HCT116 (cell line): ENCODE measurements at regions not wholly inside any gene's neighbourhood (a gene's known extent, or its start where the extent isn't known, plus 50 kb on each side); places are given as distances from the start of the nearest gene placed in this dataset.

Source experiments
- ATAC-seq: fragments of 200-7000 bp; cut with Tn5 transposase; 2 replicates; pipeline ENCODE4 v1.9.1; 2020; ENCODE audit warnings: mild to moderate bottlenecking, moderate library complexity
- BruUV-seq: library from RNA; stranded (reverse); fragments of 400-500 nt; replicated peaks from 2 replicates; lab custom pipeline; 2021; lab: Mats Ljungman, UMichigan
- CTCF ChIA-PET: fragments of 300-600 bp; sonication (Branson Sonifier 250); formaldehyde crosslinking; loops from one replicate; lab custom pipeline; 2021; ENCODE audit warnings: antibody characterized with exemption; lab: Charles Lee
- POLR2A ChIA-PET: fragments of 300-600, 350-600 bp; sonication (Branson Sonifier 250); formaldehyde crosslinking; loops from one replicate; lab custom pipeline; 2021; ENCODE audit warnings: antibody characterized with exemption; lab: Charles Lee
- RAD21 ChIA-PET, 2 experiments: fragments of 300-600 bp; sonication (Branson Sonifier 250); formaldehyde crosslinking; loops; one replicate each; lab custom pipeline; 2023; ENCODE audit warnings: low total read pairs in 2 of 2; ENCODE audit not compliant: uncharacterized antibody in 2 of 2, unreplicated experiment in 2 of 2, low non-redundant PET in 1 of 2; lab: Charles Lee
- DNase-seq: peaks from one replicate; pipeline ENCODE4 v3.0.0-alpha.2; 2010; ENCODE audit warnings: low read depth, low spot score
- H2AFZ ChIP-seq: fragments of 200-600 bp; shearing (Covaris generic), sonication (generic); 2 replicates; pipeline ENCODE4 v1.6.1; 2017; ENCODE audit warnings: low read depth, mixed run types, mixed read lengths, antibody characterized with exemption, low read length; ENCODE audit not compliant: poor library complexity, severe bottlenecking
- H3K27ac ChIP-seq: 2 replicates; pipeline ENCODE4 v1.5.1; 2012; ENCODE audit warnings: low read depth, low read length
- H3K27me3 ChIP-seq: fragments of 200-600 bp; sonication (generic); 2 replicates; pipeline ENCODE4 v1.6.1; 2016; ENCODE audit warnings: mixed run types, low read length, mixed read lengths; ENCODE audit not compliant: insufficient read depth
- H3K36me3 ChIP-seq, 2 experiments: fragments of 200-500 bp in 1 of 2; fragments of 200-600 bp in 1 of 2; sonication (Bioruptor generic) in 1 of 2; sonication (generic) in 1 of 2; 2 replicates each; pipeline versions ENCODE4 v1.5.1 to v1.6.1; 2014 to 2016; ENCODE audit warnings: low read length in 2 of 2, inconsistent platforms in 1 of 2, mixed read lengths in 1 of 2, mixed run types in 1 of 2; ENCODE audit not compliant: insufficient read depth in 2 of 2, control insufficient read depth in 1 of 2
- H3K4me1 ChIP-seq, 2 experiments: fragments of 200-600 bp in 1 of 2; sonication (generic) in 1 of 2; 2 replicates each; pipeline versions ENCODE4 v1.5.1 to v1.6.1; 2012 to 2017; ENCODE audit warnings: low read length in 2 of 2, inconsistent platforms in 1 of 2, mild to moderate bottlenecking in 1 of 2, mixed read lengths in 1 of 2, mixed run types in 1 of 2, moderate library complexity in 1 of 2; ENCODE audit not compliant: insufficient read depth in 2 of 2, control insufficient read depth in 1 of 2
- H3K4me2 ChIP-seq: fragments of 200-600 bp; sonication (generic); 2 replicates; pipeline ENCODE4 v1.6.1; 2017; ENCODE audit warnings: mixed run types, low read length, mixed read lengths
- H3K4me3 ChIP-seq, 2 experiments: fragments of 200-600 bp in 1 of 2; sonication (generic) in 1 of 2; replicated peaks in 1 of 2; 2 replicates each; pipeline ENCODE4 v1.5.1; 2011 to 2016; ENCODE audit warnings: low read length in 2 of 2, control low read depth in 1 of 2, low read depth in 1 of 2, mild to moderate bottlenecking in 1 of 2, mixed read lengths in 1 of 2, mixed run types in 1 of 2
- H3K79me2 ChIP-seq: fragments of 200-600 bp; sonication (generic); 2 replicates; pipeline ENCODE4 v1.6.1; 2017; ENCODE audit warnings: mild to moderate bottlenecking, mixed run types, low read length, moderate library complexity, mixed read lengths; ENCODE audit not compliant: insufficient read depth
- H3K9ac ChIP-seq: fragments of 200-600 bp; sonication (generic); 2 replicates; pipeline ENCODE4 v1.6.1; 2016; ENCODE audit warnings: low read length, mixed read lengths
- H3K9me2 ChIP-seq: fragments of 200-600 bp; sonication (generic), shearing (Covaris generic); 2 replicates; pipeline ENCODE4 v1.6.1; 2017; ENCODE audit warnings: mixed run types, mild to moderate bottlenecking, moderate library complexity; ENCODE audit not compliant: insufficient read depth
- H3K9me3 ChIP-seq, 2 experiments: fragments of 200-500 bp in 1 of 2; fragments of 200-600 bp in 1 of 2; sonication (Bioruptor generic) in 1 of 2; sonication (generic) in 1 of 2; 2 replicates each; pipeline ENCODE4 v1.6.1; 2014 to 2017; ENCODE audit warnings: low read length in 2 of 2, mixed read lengths in 2 of 2, inconsistent platforms in 1 of 2, low read depth in 1 of 2, mild to moderate bottlenecking in 1 of 2, mixed run types in 1 of 2, moderate library complexity in 1 of 2; ENCODE audit not compliant: control insufficient read depth in 1 of 2, insufficient read depth in 1 of 2
- H4K20me1 ChIP-seq: fragments of 200-600 bp; sonication (generic), shearing (Covaris generic); 2 replicates; pipeline ENCODE4 v1.6.1; 2017; ENCODE audit warnings: mixed run types, mild to moderate bottlenecking, moderate library complexity; ENCODE audit not compliant: insufficient read depth
- CEBPB ChIP-seq: IDR thresholded peaks from 2 replicates; pipeline ENCODE4 v1.6.1; 2012; ENCODE audit warnings: low read depth
- CTCF ChIP-seq, 3 experiments: fragments of 200-600 bp in 1 of 3; sonication (generic) in 1 of 3; IDR thresholded peaks in 2 of 3; conservative IDR thresholded peaks in 1 of 3; 2 replicates each; pipeline ENCODE4 v1.5.1; 2012 to 2017; ENCODE audit warnings: low read depth in 2 of 3, low read length in 2 of 3, antibody characterized with exemption in 1 of 3, borderline replicate concordance in 1 of 3, control low read depth in 1 of 3, mild to moderate bottlenecking in 1 of 3, mixed read lengths in 1 of 3, mixed run types in 1 of 3, moderate library complexity in 1 of 3; ENCODE audit not compliant: insufficient read depth in 1 of 3
- EZH2 ChIP-seq: fragments of 200-600 bp; sonication (generic); IDR thresholded peaks from 2 replicates; pipeline ENCODE4 v1.6.1; 2017; ENCODE audit warnings: antibody characterized with exemption, mixed run types
- EZH2phosphoT487 ChIP-seq: fragments of 200-600 bp; IDR thresholded peaks from 2 replicates; pipeline ENCODE4 v1.6.1; 2018; ENCODE audit warnings: antibody characterized with exemption, borderline replicate concordance
- POLR2A ChIP-seq: IDR thresholded peaks from 2 replicates; pipeline ENCODE4 v1.7.0; 2011; ENCODE audit warnings: borderline replicate concordance; ENCODE audit not compliant: insufficient read depth, insufficient read length; ENCODE audit errors: extremely low read depth
- RAD21 ChIP-seq: IDR thresholded peaks from 2 replicates; pipeline ENCODE4 v1.6.1; 2012; ENCODE audit warnings: low read depth, mild to moderate bottlenecking
- SIN3A ChIP-seq: IDR thresholded peaks from 2 replicates; pipeline ENCODE4 v1.6.1; 2012; ENCODE audit warnings: low read depth
- TCF7L2 ChIP-seq: IDR thresholded peaks from 2 replicates; pipeline ENCODE4 v1.7.0; 2011; ENCODE audit warnings: borderline replicate concordance, inconsistent platforms; ENCODE audit not compliant: insufficient read depth, insufficient read length; ENCODE audit errors: extremely low read depth
- ZFX ChIP-seq: fragments of 450-650 bp; IDR thresholded peaks from 2 replicates; pipeline ENCODE4 v1.6.1; 2017
- ZNF274 ChIP-seq: fragments of 200-500 bp; sonication (Bioruptor generic); IDR thresholded peaks from 2 replicates; pipeline ENCODE4 v1.6.1; 2014; ENCODE audit warnings: mild to moderate bottlenecking, low read depth, low read length, inconsistent platforms
- intact Hi-C: fragments of 100-400 bp; cut with micrococcal nuclease; formaldehyde crosslinking; loops from 2 replicates; pipeline ENCODE4 v1.10.0; 2022
- TF ChIP-seq, protein P1 (sequence below): IDR thresholded peaks from 2 replicates; pipeline ENCODE4 v1.6.1; 2012

DNA sequence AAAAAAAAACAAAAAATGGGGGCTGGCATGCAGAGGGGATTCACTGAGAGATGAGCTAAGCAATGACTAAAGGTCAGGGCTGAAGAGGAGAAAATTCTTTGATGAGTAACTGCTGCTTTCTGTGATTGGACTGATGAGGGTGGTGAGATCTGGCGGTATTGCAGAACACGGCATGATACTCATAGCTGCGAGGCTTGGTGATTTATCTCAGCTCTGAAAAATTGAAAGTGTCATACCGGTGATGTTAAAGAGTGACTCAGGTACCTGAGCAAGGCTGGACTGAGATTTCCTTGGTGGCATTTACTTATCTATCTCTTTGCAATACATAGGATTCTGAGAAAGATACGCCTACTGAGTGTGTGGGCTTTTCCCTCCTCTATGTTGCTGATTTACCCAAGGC is 204.1 kb upstream of the DDX53 start:
- no TSS peak for BruUV-seq
- H3K4me2 ChIP-seq: no peak overlapping the region
- CTCF ChIA-PET: no interaction called here

More for the DNA sequence above, 204.1 kb upstream of the DDX53 start:
- TF ChIP-seq CTCF (IDR thresholded peaks at IDR 0.05 in 2 of 3, conservative IDR thresholded peaks at IDR 0.05 in 1 of 3; ENCODE audit: borderline replicate concordance in 1 of 3, insufficient read depth in 1 of 3, low read depth in 2 of 3, low read length in 2 of 3) (no peak), ZNF274 (no peak), EZH2phosphoT487 (no peak), SIN3A (no peak), TCF7L2 (no peak), POLR2A (no peak), EZH2 (no peak), CEBPB (no peak), ZFX (no peak), RAD21 (no peak)
- TF ChIP-seq, protein P1, sequence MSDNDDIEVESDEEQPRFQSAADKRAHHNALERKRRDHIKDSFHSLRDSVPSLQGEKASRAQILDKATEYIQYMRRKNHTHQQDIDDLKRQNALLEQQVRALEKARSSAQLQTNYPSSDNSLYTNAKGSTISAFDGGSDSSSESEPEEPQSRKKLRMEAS: no peak
- no peak overlapping the region for H2AFZ ChIP-seq
- peaks cover 3 to 5% of the 10 kb centered on the region in 2 experiments; a peak in 2 of 4 replicates for H3K4me1 ChIP-seq
- DNase-seq (no peak), ATAC-seq (no peak)
- intact Hi-C loops: no loop called here
- H3K27ac ChIP-seq: no peak overlapping the region
- no peaks in the 10 kb centered on the region for H3K9me3 ChIP-seq
- H3K79me2 ChIP-seq: no peaks in the 10 kb centered on the region
- ChIA-PET POLR2A (no interaction called here), RAD21 (no interaction called here)
- H3K27me3 ChIP-seq: no peaks in the 10 kb centered on the region
- H3K36me3 ChIP-seq: no peaks in the 10 kb centered on the region
- no peak overlapping the region for H3K9ac ChIP-seq
- H3K9me2 ChIP-seq: no peaks in the 10 kb centered on the region
- no peak overlapping the region for H3K4me3 ChIP-seq
- no peaks in the 10 kb centered on the region for H4K20me1 ChIP-seq
